Glomerular visceral epithelial cell (primary cell): ENCODE measurements at regions not wholly inside any gene's neighbourhood (a gene's known extent, or its start where the extent isn't known, plus 50 kb on each side); places are given as distances from the start of the nearest gene placed in this dataset.
"Not testable (repeated sequence)": the region's sequence is repeated elsewhere in the genome, so short reads cannot be mapped to it uniquely, and the experiment has no call there.

Source experiments
- DNase-seq: peaks from one replicate; pipeline ENCODE4 v3.0.0-alpha.2; 2016; ENCODE audit errors: extremely low spot score

DNA sequence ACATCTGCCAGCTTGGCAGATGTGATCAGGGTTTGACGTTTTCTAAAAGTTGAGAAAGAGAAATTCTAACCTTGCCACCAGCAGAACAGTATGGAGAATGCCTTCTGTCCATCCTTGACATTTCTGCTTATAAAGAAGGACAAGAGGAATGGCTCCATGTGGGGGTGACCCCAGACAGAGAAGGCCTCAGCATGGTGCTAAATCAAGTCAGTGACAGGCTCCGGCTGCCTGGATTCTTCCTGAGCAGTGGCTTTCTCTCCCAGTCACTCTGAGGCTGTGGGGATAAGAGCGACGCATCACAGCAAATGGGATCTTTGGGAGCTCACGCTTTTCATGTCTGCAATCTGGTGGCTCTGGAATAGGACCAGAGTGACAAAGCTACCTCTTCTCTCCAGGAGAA is 640.2 kb upstream of the CAMK1G start:
- DNase-seq, result no peak

- no peak for DNase-seq
Observed at GRCh38 chr1:208944981-208945451, 638.5 kb upstream of the CAMK1G start.

GRCh38 chr1:208950206-208950605 is 633.3 kb upstream of the CAMK1G start:
- DNase-seq, result no peak

GRCh38 chr1:208951026-208951525 is 632.4 kb upstream of the CAMK1G start:
- DNase-seq, result no peak

GRCh38 chr1:208951908-208952307 is 631.6 kb upstream of the CAMK1G start:
- no peak for DNase-seq

- DNase-seq, result no peak
Observed at GRCh38 chr1:208962867-208963266, 620.6 kb upstream of the CAMK1G start.

DNA sequence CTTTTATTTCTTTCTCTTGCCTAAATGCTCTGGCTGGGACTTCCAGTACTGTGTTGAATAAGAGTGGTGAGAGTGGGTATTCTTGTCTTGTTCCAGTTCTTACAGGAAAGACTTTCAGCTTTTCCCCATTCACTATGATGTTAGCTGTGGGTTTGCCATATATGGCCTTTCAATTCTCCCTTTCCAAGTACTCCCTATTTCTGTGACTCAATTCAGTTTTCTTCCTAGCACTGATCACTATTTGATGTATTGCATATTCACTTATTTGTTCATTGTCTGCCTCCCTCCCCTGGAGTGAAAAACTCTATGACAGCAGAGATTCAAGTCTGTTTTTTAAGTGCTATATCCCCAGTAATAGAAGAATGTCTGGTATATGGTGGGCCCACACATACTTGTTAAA is 618.2 kb upstream of the CAMK1G start:
- no peak for DNase-seq

DNA sequence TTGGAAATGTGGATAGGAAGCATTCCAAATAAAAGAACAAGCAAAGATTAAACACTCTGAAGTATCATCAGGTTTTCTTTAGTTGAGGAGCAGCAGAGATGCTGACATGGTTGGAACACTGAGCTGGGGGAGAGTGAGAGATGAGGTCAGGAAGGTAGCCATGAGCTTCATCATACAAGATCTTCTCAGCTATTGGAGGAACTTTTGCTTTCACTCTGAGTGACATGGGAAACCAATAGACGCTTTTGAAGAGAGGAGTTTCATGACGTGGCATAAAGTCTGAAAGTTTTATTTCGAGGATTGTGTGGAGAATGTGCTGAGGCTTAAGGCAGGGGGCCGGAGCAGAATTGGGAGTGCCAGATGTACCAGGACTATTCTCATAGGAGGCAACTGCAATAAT is 616.2 kb upstream of the CAMK1G start:
- no peak for DNase-seq

- DNase-seq, result no peak
Observed at GRCh38 chr1:208974717-208975116, 608.8 kb upstream of the CAMK1G start.

GRCh38 chr1:208975456-208975855 is 608.1 kb upstream of the CAMK1G start:
- no peak for DNase-seq

DNA sequence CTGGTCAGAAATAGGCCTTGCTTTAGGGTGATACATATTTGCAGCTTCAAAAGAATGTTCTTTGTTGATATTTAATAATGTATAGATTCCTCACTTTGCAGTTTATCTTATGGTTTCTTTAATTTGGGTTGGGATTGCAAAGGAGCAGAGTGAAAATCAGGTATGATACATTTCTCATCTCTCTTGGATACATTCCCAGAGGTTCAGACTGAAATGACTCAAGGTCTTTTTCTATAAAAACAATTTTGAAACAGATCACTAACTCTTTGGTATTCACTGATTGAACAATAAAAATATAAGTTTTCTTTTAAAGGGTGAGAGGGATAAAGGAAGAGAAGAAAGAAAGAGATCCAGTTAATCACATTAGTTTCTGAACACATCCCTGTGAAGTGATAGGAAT is 606.5 kb upstream of the CAMK1G start:
- DNase-seq, result peak; percentile 22

DNA sequence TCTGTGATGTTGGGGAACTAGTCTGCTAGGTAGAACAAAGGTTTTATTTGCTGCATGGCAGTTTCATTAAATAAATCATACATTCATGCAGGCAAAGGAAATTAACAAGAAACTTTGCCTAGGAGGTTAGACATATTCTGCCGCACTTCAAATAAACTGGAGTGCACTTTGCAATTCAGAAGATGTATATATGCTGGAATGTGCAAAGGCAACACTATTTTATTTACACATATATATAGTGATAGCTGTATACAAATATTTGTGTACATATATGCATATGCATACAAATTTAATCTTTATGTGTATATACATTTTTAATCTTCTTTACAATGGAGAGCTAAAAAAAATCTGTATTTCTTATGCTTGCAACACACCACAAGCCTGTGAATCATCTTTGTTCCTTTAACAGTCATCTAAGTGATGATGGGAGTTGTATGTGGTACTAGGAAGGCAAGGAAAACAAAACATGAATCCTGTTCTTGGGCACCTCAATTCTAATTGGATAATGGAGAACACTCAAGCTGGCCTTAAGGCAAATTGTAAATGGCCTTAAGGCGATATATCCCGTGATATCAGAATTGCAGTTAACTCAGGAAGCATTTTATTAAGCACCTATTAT is 605.8 kb upstream of the CAMK1G start:
- peak; percentile 26 for DNase-seq

DNA sequence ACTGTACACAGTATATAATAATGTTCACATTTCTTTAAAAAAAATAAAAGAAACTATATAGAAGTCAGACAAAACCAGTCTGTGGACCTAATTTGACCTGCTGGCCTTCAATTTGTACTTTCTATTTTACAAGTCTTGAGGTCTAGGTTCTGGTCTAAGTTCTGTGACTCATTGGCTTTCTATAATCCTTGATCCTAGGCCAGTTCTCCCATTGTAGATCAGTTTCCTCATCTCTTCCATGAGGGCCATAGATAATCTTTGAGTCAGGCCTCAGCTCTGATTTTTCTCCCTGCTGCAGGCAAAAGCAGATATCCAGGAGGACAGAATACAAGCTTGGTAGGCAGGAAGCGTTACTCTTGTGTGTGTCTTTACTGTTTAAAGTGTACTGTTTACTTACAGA is 603.7 kb upstream of the CAMK1G start:
- DNase-seq, result peak; percentile 8

DNA sequence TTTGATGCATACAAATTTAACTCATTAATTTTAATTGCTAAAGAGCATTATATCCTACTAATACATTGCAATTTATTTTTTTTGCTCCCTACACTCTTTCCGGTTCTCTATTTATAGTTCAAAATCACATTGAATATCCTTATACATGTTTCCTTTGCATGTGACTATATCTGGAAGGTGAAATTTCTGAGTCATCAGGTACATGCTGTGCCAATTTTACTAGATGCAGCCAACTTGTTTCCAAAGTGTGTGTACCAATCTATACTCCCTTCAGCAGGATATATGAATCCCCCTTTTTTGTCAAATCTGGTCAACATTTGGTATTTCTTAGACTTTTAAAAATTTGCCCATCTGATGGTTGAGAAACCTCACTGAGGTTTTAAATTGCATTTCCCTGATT is 602.9 kb upstream of the CAMK1G start:
- DNase-seq, result no peak

GRCh38 chr1:208985231-208985630 is 598.3 kb upstream of the CAMK1G start:
- no peak for DNase-seq

- peak; percentile 74 for DNase-seq
Observed at GRCh38 chr1:208988811-208989222, 594.7 kb upstream of the CAMK1G start.

GRCh38 chr1:208990456-208990855 is 593.1 kb upstream of the CAMK1G start:
- DNase-seq, result peak; percentile 63

GRCh38 chr1:208997053-208997452 is 586.5 kb upstream of the CAMK1G start:
- DNase-seq, result not testable (repeated sequence)

GRCh38 chr1:208997726-208998312 is 585.7 kb upstream of the CAMK1G start:
- peak; percentile 25 for DNase-seq

DNA sequence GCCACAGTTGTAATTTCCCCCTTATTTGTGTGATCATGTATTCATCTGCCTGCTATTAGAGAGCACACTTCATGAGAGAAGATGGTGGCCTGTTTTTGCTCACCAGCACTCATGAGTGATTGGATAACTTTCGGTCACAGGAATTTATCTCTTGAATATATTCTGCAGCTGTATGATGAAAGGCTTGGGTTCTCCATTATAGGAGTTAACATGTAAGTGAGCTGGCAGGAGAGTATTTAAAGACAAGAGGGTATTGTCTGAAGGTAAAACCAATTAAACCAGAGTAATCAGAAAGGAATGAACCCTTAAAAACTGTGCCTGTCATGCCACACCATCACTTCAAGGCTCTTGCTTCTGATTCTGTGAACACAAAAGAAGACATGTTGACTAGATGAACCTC is 574.9 kb upstream of the CAMK1G start:
- DNase-seq, result no peak

DNA sequence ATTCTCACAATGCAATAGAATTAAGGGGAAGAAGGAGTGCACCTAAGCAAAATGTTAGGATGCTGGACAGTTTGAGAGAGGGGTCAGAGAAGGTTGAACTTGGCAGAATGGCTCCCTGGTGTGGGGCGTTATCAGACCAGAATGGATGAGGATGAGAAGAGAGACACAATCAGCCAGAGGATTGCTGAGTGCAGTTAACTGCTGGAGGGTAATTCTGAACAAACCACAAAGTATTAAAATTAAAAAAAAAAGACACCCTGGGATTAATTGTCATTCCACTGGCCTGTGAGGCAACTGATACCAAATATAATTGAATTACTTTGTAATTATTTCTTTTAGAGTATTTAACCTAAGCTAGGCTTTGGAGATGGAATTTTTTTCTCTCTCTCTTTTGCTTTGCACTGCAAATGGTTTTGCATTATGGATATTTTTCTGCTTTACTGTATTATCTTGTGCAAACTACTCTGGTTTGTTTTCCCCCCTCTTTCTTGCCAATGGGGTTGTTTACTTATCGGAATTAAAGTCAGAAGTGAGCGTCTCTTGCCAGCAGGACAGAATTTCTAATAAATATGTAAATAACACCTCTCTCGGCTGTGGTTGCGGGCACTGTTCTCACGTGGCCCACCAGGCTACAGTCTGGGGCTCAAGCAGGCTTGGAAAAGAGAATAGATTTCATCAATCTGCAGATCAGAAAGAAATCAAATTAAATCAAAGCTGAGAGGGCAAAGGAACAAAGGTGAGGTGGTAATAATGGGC is 572.9 kb upstream of the CAMK1G start:
- DNase-seq, result no peak

- DNase-seq, result no peak
Observed at GRCh38 chr1:209012443-209013196, 570.9 kb upstream of the CAMK1G start.
